HG03565 (cell line): ENCODE measurements at regions not wholly inside any gene's neighbourhood (a gene's known extent, or its start where the extent isn't known, plus 50 kb on each side); places are given as distances from the start of the nearest gene placed in this dataset.
"Not testable (repeated sequence)": the region's sequence is repeated elsewhere in the genome, so short reads cannot be mapped to it uniquely, and the experiment has no call there.

Source experiments
- ATAC-seq: cut with Tn5 transposase; IDR thresholded peaks from one replicate; pipeline ENCODE4 v1.9.1; 2021; ENCODE audit warnings: mild to moderate bottlenecking, moderate library complexity; ENCODE audit not compliant: unreplicated experiment

DNA sequence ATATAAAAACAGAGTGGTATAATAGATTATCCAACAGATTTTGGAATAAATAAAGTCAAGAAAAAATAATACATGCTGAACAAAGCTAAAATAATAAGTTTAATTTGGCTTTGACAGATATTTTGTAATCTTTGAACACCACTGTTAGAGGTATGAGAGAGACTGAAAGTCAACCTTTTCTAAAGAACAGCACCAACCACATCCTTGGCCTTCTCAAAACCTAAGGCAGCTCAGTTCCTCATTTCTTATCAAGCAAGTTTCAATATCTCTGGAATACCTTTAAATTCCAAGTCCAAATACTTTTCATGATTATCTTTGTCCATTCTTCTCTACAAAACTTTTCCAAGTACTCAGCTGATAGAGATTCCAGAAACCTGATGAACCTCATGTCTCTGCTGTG lies 1603.8 kb downstream of the CDH8 start:
- ATAC-seq: no peak

DNA sequence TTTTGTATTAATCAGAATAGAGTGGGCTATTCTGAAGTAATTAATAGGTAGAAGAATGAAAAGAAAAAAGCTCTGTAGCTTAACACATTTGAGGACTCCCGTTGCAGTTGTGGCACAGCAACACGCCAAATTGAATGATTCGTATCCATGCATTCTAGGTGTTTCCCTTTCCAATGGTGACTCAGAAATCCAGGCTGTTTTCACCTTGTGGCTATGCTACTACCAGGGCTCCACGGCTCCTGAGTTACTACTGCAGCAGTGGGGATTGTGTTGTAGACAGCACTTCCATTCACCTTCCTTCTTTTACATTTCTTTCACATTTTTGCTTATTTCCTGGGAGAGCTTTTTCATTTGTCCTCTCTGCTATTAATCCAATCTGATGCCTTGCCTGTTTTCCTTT lies 1616.4 kb downstream of the CDH8 start:
- no peak for ATAC-seq

- ATAC-seq: no peak
Observed at GRCh38 chr16:60414613-60415012, 1621.6 kb downstream of the CDH8 start.

DNA sequence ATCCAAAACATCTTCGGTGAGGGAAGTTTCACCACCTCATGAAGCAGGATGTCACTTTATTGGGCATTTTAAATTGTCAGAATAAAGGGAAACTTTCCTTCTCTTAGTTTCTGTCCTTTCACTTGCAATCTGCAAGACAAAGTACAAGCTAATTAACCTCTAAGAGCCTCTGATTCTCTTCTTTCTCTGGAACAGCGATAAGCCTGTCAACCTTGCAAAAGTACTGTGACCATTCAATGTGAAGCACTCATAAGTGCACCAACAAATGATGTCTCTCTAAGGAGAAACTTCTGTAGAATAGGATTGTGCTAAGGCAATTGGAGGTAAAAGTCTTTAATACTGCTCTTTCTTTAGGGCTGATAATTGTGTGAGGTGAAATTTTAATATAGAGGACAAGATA lies 1622.3 kb downstream of the CDH8 start:
- no peak for ATAC-seq

DNA sequence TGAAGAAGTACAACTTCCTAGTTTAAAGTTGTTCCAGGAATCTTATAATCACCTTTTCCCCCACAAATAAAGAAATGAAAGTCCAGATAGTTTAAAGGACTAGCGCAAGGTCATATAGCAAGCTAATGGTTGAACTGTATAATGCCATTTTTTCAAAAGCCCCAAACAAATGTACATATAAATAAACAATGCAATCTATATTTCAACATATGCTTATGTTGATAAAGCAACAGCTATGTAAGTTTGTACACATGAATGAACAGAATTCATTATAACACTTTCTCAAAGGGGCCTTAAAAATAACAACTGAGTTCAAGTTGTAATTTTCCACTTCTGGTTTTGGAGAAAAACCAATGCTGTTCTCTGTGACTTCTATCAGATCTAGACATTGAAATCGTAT lies 1628.6 kb downstream of the CDH8 start:
- no peak for ATAC-seq

DNA sequence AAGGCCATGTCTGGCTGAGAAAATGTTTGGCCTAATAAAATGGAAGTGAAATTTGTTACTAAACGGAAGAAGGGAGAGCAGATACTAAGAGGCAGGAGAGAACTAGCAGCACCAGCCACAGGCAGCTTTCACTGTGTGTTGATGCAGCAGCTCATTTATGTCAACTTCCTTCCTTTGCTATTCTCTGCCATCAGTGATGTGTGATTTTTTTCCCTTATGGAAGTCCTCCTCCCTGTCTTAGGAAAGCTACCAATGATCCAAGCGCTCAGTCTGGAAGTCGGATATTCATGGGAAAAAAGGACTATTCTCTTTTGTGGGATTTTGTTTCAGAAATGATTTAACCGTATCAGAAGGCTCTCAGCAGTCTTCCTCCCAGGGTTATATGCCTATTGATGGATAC lies 1629.2 kb downstream of the CDH8 start:
- ATAC-seq: no peak

DNA sequence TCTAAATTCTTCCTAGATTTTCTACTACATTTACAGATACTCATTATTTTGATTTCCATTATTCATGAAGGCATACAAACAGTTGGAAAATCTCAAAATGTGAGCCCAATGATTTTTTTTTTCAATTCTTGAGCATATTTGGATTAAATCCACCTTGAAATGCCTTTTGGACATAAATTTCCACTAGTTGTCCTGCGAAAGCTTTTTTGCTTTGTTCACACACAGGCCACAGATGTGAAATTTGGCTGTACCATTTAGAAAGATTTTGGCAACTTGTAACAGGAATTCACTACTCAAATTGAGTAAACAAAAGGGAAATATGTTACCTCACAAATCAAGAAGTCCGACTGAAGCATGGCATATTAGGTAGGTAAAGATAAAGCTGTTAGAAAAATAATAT lies 1631.0 kb downstream of the CDH8 start:
- no peak for ATAC-seq

GRCh38 chr16:60404401-60404800 lies 1631.8 kb downstream of the CDH8 start:
- ATAC-seq: no peak

GRCh38 chr16:60402941-60403340 lies 1633.3 kb downstream of the CDH8 start:
- ATAC-seq: not testable (repeated sequence)

- ATAC-seq: no peak
Observed at GRCh38 chr16:60392380-60392779, 1643.9 kb downstream of the CDH8 start.

DNA sequence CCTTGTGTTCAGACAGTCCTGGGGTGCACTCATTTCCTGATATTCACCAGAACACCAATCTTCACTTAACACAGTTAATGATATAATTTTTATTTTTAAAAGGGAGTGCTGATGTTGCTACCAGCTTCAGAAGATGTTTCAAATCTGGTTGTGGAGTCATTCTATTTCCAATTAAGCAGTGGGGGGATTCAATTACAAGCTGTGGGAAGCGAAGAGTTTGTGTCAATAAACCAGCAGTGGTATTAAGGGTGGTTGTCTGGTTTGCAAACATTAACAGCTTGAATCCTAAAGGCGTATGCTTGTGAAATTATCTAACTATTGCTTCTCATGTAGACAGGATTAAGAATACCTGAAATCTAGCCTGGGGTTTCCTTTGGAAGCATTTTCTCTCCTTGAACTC lies 1637.5 kb upstream of the GOT2 start:
- ATAC-seq: no peak

GRCh38 chr16:60367739-60368138 lies 1633.6 kb upstream of the GOT2 start:
- ATAC-seq: no peak

GRCh38 chr16:60363566-60363965 lies 1629.5 kb upstream of the GOT2 start:
- ATAC-seq: no peak

DNA sequence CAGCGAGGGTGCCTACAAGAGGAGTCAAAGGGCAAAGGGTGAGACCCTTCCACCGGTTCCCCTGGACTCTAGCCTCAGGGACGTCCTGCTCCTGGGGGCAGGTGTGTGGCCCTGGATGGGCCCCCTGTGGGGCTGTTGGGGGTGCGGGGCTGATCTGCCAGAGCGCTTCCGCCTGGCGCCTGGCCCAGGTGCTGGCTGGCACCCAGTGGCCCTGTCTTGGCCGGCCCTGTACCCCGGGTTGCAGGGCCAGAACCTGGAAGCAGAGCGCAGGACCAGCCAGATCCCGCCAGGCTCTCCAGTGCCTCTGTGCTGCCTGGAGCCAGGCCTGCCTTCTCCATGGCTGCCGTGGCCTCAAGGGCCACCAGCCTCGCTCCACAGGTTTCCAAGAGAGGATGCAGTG lies 1625.8 kb upstream of the GOT2 start:
- ATAC-seq: not testable (repeated sequence)

DNA sequence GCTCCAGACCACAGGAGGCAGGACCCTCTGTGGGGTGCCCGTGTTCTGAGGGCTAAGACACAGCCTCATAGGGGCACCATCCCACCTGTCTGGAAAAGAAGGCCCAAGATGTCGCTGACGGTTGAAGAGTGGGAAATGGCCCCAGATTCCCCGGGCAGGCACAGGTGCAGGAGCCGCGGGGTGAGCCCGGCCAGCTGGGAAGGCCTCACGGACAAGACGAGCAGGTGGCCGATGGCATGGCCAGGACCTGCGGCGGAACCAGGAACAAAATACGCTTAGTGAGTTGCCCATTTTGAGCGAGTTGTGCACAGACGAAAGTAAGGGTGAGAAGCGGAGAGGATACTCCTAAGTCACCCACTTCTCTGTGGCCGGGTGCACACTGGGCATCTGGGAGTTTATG lies 1625.3 kb upstream of the GOT2 start:
- not testable (repeated sequence) for ATAC-seq

DNA sequence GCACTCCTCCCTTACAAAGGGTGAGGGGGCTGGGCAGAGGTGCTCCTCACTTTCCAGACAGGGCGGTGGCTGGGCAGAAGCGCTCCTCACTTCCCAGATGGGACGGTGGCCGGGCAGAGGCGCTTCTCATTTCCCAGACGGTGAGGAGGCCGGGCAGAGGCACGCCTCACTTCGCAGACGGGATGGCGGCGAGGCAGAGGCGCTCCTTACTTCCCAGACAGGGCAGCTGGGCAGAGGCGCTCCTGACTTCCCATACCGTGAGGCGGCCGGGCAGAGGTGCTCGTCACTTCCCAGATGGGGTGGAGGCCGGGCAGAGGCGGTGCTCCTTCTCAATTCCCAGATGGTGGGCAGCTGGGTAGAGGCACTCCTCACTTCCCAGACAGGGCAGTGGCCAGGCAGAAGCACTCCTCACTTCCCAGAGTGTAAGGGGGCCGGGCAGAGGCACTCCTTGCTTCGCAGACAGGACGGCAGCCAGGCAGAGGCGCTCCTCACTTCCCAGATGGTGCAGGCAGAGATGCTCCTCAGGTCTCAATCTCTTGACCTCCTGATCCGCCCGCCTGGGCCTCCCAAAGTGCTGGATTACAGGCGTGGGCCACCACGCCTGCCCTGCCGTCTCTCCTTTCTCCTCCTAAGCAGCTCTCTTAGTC lies 1623.9 kb upstream of the GOT2 start:
- not testable (repeated sequence) for ATAC-seq

DNA sequence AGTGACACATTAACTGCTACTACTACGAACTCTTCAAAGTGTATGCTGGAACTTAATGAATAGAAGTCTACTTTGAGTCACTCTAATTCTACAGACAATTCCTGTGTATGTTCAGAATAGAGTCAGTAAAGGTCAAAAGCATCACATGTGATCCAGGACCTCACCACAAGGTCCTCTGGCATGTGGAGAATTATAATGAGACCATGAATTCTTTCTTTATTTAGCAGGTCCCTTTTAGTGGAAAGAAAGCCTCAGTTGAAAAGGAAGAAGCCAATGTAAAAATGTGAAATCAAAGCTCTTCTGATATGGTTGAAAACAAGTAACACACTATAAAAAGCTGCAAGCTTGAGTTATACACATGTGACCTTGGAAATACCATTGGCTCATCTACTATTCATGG lies 1612.1 kb upstream of the GOT2 start:
- no peak for ATAC-seq

GRCh38 chr16:60337671-60338070 lies 1603.6 kb upstream of the GOT2 start:
- ATAC-seq: no peak

- ATAC-seq: no peak
Observed at GRCh38 chr16:60331168-60331567, 1597.1 kb upstream of the GOT2 start.

DNA sequence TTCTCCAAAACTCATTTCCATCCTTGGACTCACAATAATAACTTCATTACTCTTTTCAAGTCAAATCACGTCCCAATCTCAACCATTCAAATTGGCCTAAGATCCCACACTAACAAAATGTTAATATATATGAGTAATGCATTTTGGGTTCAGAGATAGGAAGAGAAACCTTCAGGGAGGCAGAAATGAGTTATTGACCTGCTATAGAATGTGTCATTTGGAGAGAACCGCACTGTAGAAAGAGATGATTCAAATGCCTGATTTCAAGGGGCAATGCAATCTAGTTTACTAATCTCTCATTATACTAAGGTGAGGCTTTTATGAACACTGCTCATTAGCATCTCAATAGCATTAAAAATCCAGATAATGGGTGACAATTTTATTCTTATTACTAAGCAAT lies 1595.0 kb upstream of the GOT2 start:
- peak; percentile 49 for ATAC-seq

GRCh38 chr16:60328152-60328551 lies 1594.0 kb upstream of the GOT2 start:
- no peak for ATAC-seq

DNA sequence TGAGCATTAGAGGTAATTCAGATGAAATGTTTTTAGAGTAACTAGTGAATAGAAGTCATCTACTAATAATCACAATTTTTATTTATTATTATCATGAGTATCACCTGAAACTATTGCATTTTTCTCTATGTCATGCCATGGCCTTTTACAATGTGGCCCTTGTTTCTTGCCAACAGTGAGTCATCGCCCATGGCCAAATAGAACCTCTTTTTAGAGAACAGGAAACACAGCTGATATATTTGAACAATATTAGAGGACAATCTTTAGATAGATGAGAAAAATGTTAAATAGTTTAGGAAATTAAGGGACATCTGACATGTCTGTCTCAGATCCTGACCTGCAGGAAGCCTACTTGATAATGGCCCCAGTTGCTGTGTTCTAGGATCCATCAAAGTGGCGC lies 1584.4 kb upstream of the GOT2 start:
- ATAC-seq: no peak

DNA sequence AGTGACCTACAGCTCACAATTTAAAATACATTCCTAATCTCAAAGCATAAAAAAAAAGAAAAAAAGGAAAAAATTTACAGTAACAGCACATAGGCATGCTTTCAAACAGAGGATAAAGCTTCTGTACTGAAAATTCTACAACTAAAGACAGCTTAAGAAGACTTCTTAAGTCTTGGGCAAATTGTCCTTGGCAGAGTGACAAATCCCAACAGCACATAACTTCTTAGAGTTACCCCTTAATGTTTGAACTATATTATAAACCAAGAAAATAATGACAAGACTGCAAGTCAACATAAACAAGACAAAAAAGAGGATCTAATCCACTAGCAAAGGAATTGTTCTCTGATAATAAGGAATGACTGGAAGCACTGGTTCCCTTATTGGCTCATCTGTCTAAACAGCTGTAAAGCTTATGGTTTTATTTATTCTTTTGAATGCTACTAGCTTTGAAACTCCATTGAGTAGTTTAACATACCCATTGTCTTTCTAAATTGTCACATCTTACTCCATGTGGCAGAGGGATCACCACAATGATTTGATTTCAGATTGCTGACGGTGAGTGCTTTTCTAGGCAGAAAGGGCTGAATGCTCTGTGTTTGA lies 1576.8 kb upstream of the GOT2 start:
- no peak for ATAC-seq
